SU-DHL-6 (cell line): ENCODE measurements at regions not wholly inside any gene's neighbourhood (a gene's known extent, or its start where the extent isn't known, plus 50 kb on each side); places are given as distances from the start of the nearest gene placed in this dataset.

Experiments
- CTCF ChIP-seq: fragments of 200-600 bp; sonication (generic); IDR thresholded peaks from one replicate; pipeline ENCODE4 v1.5.1; 2017; ENCODE audit warnings: antibody characterized with exemption, mild to moderate bottlenecking, low read length, moderate library complexity; ENCODE audit not compliant: insufficient read depth, poor library complexity, severe bottlenecking
- EZH2phosphoT487 ChIP-seq: fragments of 200-600 bp; sonication (generic), shearing (Covaris generic); conservative IDR thresholded peaks from 2 replicates; pipeline ENCODE4 v1.6.1; 2018; ENCODE audit warnings: mild to moderate bottlenecking, antibody characterized with exemption, low read length, moderate library complexity, mixed read lengths

GRCh38 chr20:55252521-55252920 is 752.8 kb downstream of the CBLN4 start:
- TF ChIP-seq CTCF, result no peak
- no peak for TF ChIP-seq EZH2phosphoT487
